H9 (cell line): ENCODE measurements at regions not wholly inside any gene's neighbourhood (a gene's known extent, or its start where the extent isn't known, plus 50 kb on each side); places are given as distances from the start of the nearest gene placed in this dataset.

Experiments used
- DNase-seq: peaks from one replicate; pipeline ENCODE4 v3.0.0-alpha.2; 2017
- H2AFZ ChIP-seq: one replicate; pipeline ENCODE4 v1.6.1; 2013; ENCODE audit warnings: mild to moderate bottlenecking, low read length, control low read depth, moderate library complexity
- H2AK5ac ChIP-seq: 2 replicates; pipeline ENCODE4 v1.6.1; 2013; ENCODE audit warnings: low read length, control low read depth, mixed read lengths; ENCODE audit not compliant: insufficient read length
- H2BK120ac ChIP-seq: one replicate; pipeline ENCODE4 v1.6.1; 2013; ENCODE audit warnings: low read depth, mild to moderate bottlenecking, low read length, control low read depth, inconsistent platforms; ENCODE audit not compliant: poor library complexity, severe bottlenecking
- H2BK12ac ChIP-seq: 2 replicates; pipeline ENCODE4 v1.6.1; 2013; ENCODE audit warnings: low read length, control low read depth, mixed read lengths, low read depth; ENCODE audit not compliant: insufficient read length
- H2BK15ac ChIP-seq: 2 replicates; pipeline ENCODE4 v1.6.1; 2013; ENCODE audit warnings: low read depth, low read length, control low read depth
- H2BK20ac ChIP-seq: one replicate; pipeline ENCODE4 v1.6.1; 2013; ENCODE audit warnings: low read depth, mild to moderate bottlenecking, low read length, control low read depth, inconsistent platforms; ENCODE audit not compliant: poor library complexity, severe bottlenecking
- H2BK5ac ChIP-seq: 2 replicates; pipeline ENCODE4 v1.6.1; 2013; ENCODE audit warnings: low read length, control low read depth, mixed read lengths; ENCODE audit not compliant: insufficient read length
- H3K14ac ChIP-seq: 2 replicates; pipeline ENCODE4 v1.6.1; 2013; ENCODE audit warnings: low read length, control low read depth; ENCODE audit not compliant: insufficient read depth
- H3K18ac ChIP-seq: 2 replicates; pipeline ENCODE4 v1.6.1; 2013; ENCODE audit warnings: low read depth, mild to moderate bottlenecking, mixed read lengths, low read length, control low read depth; ENCODE audit not compliant: insufficient read length
- H3K23ac ChIP-seq: 2 replicates; pipeline ENCODE4 v1.6.1; 2013; ENCODE audit warnings: low read length, control low read depth, mixed read lengths, low read depth; ENCODE audit not compliant: insufficient read length
- H3K23me2 ChIP-seq: 2 replicates; pipeline ENCODE4 v1.6.1; 2013; ENCODE audit warnings: low read depth, mild to moderate bottlenecking, mixed read lengths, low read length, control low read depth; ENCODE audit not compliant: insufficient read length, poor library complexity, severe bottlenecking
- H3K27ac ChIP-seq: 2 replicates; pipeline ENCODE4 v1.5.1; 2013; ENCODE audit warnings: low read length, control low read depth, mixed read lengths, low read depth; ENCODE audit not compliant: insufficient read length
- H3K27me3 ChIP-seq: 2 replicates; pipeline ENCODE4 v1.6.1; 2013; ENCODE audit warnings: low read length, control low read depth, inconsistent platforms; ENCODE audit not compliant: insufficient read depth
- H3K4ac ChIP-seq: 2 replicates; pipeline ENCODE4 v1.6.1; 2013; ENCODE audit warnings: low read depth, mild to moderate bottlenecking, control low read depth, inconsistent platforms, low read length, moderate library complexity
- H3K4me1 ChIP-seq: 2 replicates; pipeline ENCODE4 v1.6.1; 2013; ENCODE audit warnings: low read length, control low read depth, inconsistent platforms; ENCODE audit not compliant: insufficient read depth
- H3K4me2 ChIP-seq: 2 replicates; pipeline ENCODE4 v1.6.1; 2013; ENCODE audit warnings: low read length, control low read depth, mixed read lengths; ENCODE audit not compliant: insufficient read length, insufficient read depth
- H3K56ac ChIP-seq: 2 replicates; pipeline ENCODE4 v1.6.1; 2013; ENCODE audit warnings: low read depth, mild to moderate bottlenecking, mixed read lengths, low read length, control low read depth; ENCODE audit not compliant: insufficient read length
- H3K79me1 ChIP-seq: 2 replicates; pipeline ENCODE4 v1.6.1; 2013; ENCODE audit warnings: low read depth, mild to moderate bottlenecking, moderate library complexity, low read length, control low read depth, inconsistent platforms; ENCODE audit not compliant: insufficient read depth, poor library complexity, severe bottlenecking
- H3K79me2 ChIP-seq: 2 replicates; pipeline ENCODE4 v1.6.1; 2013; ENCODE audit warnings: low read length, control low read depth, inconsistent platforms; ENCODE audit not compliant: insufficient read depth
- H3K9ac ChIP-seq: 2 replicates; pipeline ENCODE4 v1.6.1; 2013; ENCODE audit warnings: low read length, control low read depth, mixed read lengths; ENCODE audit not compliant: insufficient read length; ENCODE audit errors: extremely low read depth
- H3K9me3 ChIP-seq: one replicate; pipeline ENCODE4 v1.6.1; 2013; ENCODE audit warnings: low read depth, low read length, inconsistent platforms; ENCODE audit not compliant: control insufficient read depth
- H3T11ph ChIP-seq: one replicate; pipeline ENCODE4 v1.6.1; 2013; ENCODE audit warnings: mild to moderate bottlenecking, low read length, control low read depth, inconsistent platforms
- H4K20me1 ChIP-seq: one replicate; pipeline ENCODE4 v1.6.1; 2013; ENCODE audit not compliant: control insufficient read depth, insufficient read length, insufficient read depth
- H4K5ac ChIP-seq: 2 replicates; pipeline ENCODE4 v1.6.1; 2013; ENCODE audit warnings: low read depth, mild to moderate bottlenecking, mixed read lengths, low read length, control low read depth; ENCODE audit not compliant: insufficient read length
- H4K8ac ChIP-seq: replicated peaks from 2 replicates; pipeline ENCODE4 v1.6.1; 2013; ENCODE audit warnings: low read length, control low read depth, mixed read lengths, low read depth; ENCODE audit not compliant: insufficient read length
- H4K91ac ChIP-seq: 2 replicates; pipeline ENCODE4 v1.6.1; 2013; ENCODE audit warnings: low read depth, mild to moderate bottlenecking, moderate library complexity, mixed read lengths, low read length, control low read depth; ENCODE audit not compliant: insufficient read length
- H3K27ac Mint-ChIP-seq, 3 experiments: 2 replicates in 2 of 3; 3 replicates in 1 of 3; pipeline ENCODE4 v1.8.0; 2020 to 2021; ENCODE audit warnings: mixed read lengths in 3 of 3, mild to moderate bottlenecking in 1 of 3, moderate library complexity in 1 of 3
- H3K27me3 Mint-ChIP-seq: 2 replicates; pipeline ENCODE4 v1.8.0; 2021; ENCODE audit warnings: low read depth, mild to moderate bottlenecking, moderate library complexity, mixed read lengths
- H3K36me3 Mint-ChIP-seq, 3 experiments: 2 replicates in 2 of 3; 3 replicates in 1 of 3; pipeline ENCODE4 v1.8.0; 2020 to 2021; ENCODE audit warnings: low read depth in 3 of 3, mixed read lengths in 3 of 3; ENCODE audit not compliant: insufficient read depth in 1 of 3
- H3K4me1 Mint-ChIP-seq, 2 experiments: 2 replicates each; pipeline ENCODE4 v1.8.0; 2020; ENCODE audit warnings: mixed read lengths in 2 of 2
- H3K4me3 Mint-ChIP-seq, 2 experiments: 2 replicates in 1 of 2; 3 replicates in 1 of 2; pipeline ENCODE4 v1.8.0; 2020 to 2021; ENCODE audit warnings: mild to moderate bottlenecking in 2 of 2, mixed read lengths in 2 of 2, moderate library complexity in 1 of 2
- H3K9me3 Mint-ChIP-seq, 2 experiments: 2 replicates in 1 of 2; 3 replicates in 1 of 2; pipeline ENCODE4 v1.8.0; 2020; ENCODE audit warnings: mild to moderate bottlenecking in 2 of 2, mixed read lengths in 2 of 2, moderate library complexity in 1 of 2
- CTCF ChIP-seq: fragments of 200-600 bp; sonication (generic); conservative IDR thresholded peaks from 3 replicates; pipeline ENCODE4 v1.8.0; 2021; ENCODE audit warnings: antibody characterized with exemption, mild to moderate bottlenecking
- WGBS: extraction: QIAGEN DNeasy Blood & Tissue Kit; methylation state at CpG from one replicate; pipeline ENCODE4 v1.1.7; 2013; ENCODE audit warnings: missing lambda C conversion rate, low lambda C conversion rate, mixed read lengths; ENCODE audit not compliant: insufficient read length; ENCODE audit errors: extremely low coverage; 5-methylcytosine and 5-hydroxymethylcytosine counted together

GRCh38 chr10:78807504-78808203 is 261.1 kb upstream of the ZMIZ1 start:
- Histone ChIP-seq H4K5ac (no peak overlapping the region), H4K91ac (no peak overlapping the region), H2BK20ac (no peak overlapping the region), H3K27ac (no peak overlapping the region), H3K14ac (no peak overlapping the region), H3K4me2 (no peak overlapping the region), H4K8ac (no peak overlapping the region), H3K79me2 (no peaks in the 10 kb centered on the region), H2BK15ac (no peak overlapping the region), H3T11ph (no peak overlapping the region), H3K23ac (no peak overlapping the region), H3K56ac (no peak overlapping the region), H2BK12ac (no peak overlapping the region), H3K79me1 (no peaks in the 10 kb centered on the region), H2AK5ac (no peak overlapping the region), H3K4ac (no peak overlapping the region), H3K27me3 (no peaks in the 10 kb centered on the region), H2BK5ac (no peak overlapping the region), H3K23me2 (no peaks in the 10 kb centered on the region), H2AFZ (no peak overlapping the region), H3K18ac (no peak overlapping the region), H3K4me1 (no peaks in the 10 kb centered on the region), H2BK120ac (no peak overlapping the region), H3K9me3 (no peaks in the 10 kb centered on the region), H3K9ac (no peak overlapping the region), H4K20me1 (no peaks in the 10 kb centered on the region)
- H3K4me1 Mint-ChIP-seq, result peaks cover 0 to 7% of the 10 kb centered on the region in 2 experiments; a peak in 3 of 4 replicates
- H3K9me3 Mint-ChIP-seq, result no peaks in the 10 kb centered on the region
- no CpG with 5 or more reads among the region's 12 CpGs for WGBS
- 0 out of 7 replicates have a peak, but pooled peaks cover 0 to 4% (median 0%) of the 10 kb centered on the region in 3 experiments for H3K36me3 Mint-ChIP-seq
- no peak overlapping the region for H3K4me3 Mint-ChIP-seq
- peaks cover 39% of the 10 kb centered on the region for H3K27me3 Mint-ChIP-seq
- no peak for TF ChIP-seq CTCF
- peak overlapping the region in 2 of 3 experiments; percentile 37 to 76; a peak in 2 of 7 replicates for H3K27ac Mint-ChIP-seq
- no peak for DNase-seq
